ENCODE measurements at regions not wholly inside any gene's neighbourhood (a gene's known extent, or its start where the extent isn't known, plus 50 kb on each side); places are given as distances from the start of the nearest gene placed in this dataset.
"Not testable (repeated sequence)": the region's sequence is repeated elsewhere in the genome, so short reads cannot be mapped to it uniquely, and the experiment has no call there.

GRCh38 chr9:78940121-78940855, 631.5 kb upstream of the TLE4 start:
- DNase-seq (ENCODE audit: low read depth in 4 of 4, low spot score in 1 of 4): no peak

GRCh38 chr9:78954286-78954685, 617.5 kb upstream of the TLE4 start:
- DNase-seq (ENCODE audit: low read depth in 4 of 4, low spot score in 1 of 4): no peak

- DNase-seq (ENCODE audit: low read depth in 4 of 4, low spot score in 1 of 4): no peak
Measured at GRCh38 chr9:78958892-78959291, 612.9 kb upstream of the TLE4 start.

GRCh38 chr9:78962156-78962555, 609.6 kb upstream of the TLE4 start:
- DNase-seq (ENCODE audit: low read depth in 4 of 4, low spot score in 1 of 4): no peak

DNA sequence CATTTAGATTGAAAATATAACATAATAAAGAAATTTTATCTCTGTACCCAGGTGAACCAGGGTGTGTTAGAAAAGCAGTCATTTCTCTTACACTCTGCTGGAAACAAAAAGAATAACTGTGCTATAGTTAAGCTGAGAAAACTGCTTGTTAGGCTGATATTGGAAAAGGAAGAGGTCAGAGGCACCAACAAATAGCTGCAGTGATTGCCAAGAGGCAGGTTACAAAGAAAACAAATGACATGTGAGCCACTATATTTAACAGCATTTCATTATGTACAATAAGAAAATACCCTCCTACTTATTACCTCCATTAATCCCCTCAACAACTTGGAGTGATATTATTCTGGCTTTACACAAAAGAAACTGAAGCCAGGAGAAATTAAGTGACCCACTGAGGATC, 607.9 kb upstream of the TLE4 start:
- DNase-seq (ENCODE audit: low read depth in 4 of 4, low spot score in 1 of 4): no peak

- no peak for DNase-seq (ENCODE audit: low read depth in 4 of 4, low spot score in 1 of 4)
Measured at GRCh38 chr9:78967596-78968217, 604.1 kb upstream of the TLE4 start.

GRCh38 chr9:78970375-78970774, 601.4 kb upstream of the TLE4 start:
- DNase-seq (ENCODE audit: low read depth in 4 of 4, low spot score in 1 of 4): no peak

DNA sequence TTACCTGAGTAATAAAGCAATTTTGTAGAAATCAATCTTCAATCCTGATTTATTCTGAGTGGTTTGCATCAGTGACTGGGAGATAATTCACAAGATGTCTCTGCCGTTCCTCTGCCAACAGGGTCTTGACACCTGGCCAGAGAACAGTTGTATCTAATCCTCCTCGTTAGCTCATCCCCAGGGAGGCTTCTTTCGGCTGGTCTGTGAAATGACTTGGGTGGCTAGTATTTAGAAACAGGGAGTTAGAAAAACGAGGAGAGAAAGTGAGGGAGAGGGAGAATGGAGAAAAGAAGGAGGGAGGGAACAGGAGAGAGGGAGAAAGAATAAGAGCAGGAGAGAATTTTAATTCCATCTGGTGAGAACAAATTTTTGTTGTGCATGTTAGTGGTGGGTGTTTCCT, 600.2 kb upstream of the TLE4 start:
- DNase-seq (ENCODE audit: low read depth in 4 of 4, low spot score in 1 of 4): no peak

DNA sequence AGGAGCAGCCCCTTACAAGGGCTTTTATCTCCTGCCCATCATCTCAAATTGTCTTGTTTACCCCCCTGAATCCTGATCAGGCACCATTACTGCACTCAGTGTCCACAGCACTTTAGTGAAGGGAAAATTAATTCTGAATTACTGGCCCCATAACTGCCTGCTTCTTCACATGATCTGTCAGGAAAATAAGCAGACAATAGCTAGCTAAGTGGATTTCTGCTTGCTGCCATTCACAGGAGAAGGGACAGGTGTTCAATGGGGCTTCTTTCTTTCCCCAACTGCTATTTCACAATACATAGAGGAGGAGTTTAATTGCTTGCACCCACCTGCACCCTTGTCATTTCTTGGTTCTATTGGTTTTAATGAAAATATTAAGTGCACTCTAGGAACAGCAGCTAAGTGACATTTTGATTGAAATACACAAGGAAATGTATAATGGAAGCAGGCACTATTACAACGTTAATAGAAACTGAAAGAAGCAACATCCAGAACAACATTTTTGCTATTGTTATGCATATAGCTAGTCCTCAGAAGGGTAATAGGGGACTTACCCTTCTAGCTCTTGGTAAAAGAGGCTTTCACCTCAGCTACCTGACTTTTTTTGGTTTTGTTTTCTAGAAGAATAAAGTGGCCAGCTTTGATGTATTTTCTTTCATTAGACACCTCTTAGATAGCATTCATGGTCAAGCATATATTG, 599.3 kb upstream of the TLE4 start:
- DNase-seq (ENCODE audit: low read depth in 4 of 4, low spot score in 1 of 4): no peak

GRCh38 chr9:78973907-78974306, 597.9 kb upstream of the TLE4 start:
- DNase-seq (ENCODE audit: low read depth in 4 of 4, low spot score in 1 of 4): no peak

- DNase-seq (ENCODE audit: low read depth in 4 of 4, low spot score in 1 of 4): no peak
Measured at GRCh38 chr9:78982849-78983248, 588.9 kb upstream of the TLE4 start.

GRCh38 chr9:78985084-78985738, 586.6 kb upstream of the TLE4 start:
- no peak for DNase-seq (ENCODE audit: low read depth in 4 of 4, low spot score in 1 of 4)

GRCh38 chr9:78986446-78986845, 585.3 kb upstream of the TLE4 start:
- no peak for DNase-seq (ENCODE audit: low read depth in 4 of 4, low spot score in 1 of 4)

GRCh38 chr9:78989031-78989658, 582.6 kb upstream of the TLE4 start:
- no peak for DNase-seq (ENCODE audit: low read depth in 4 of 4, low spot score in 1 of 4)

DNA sequence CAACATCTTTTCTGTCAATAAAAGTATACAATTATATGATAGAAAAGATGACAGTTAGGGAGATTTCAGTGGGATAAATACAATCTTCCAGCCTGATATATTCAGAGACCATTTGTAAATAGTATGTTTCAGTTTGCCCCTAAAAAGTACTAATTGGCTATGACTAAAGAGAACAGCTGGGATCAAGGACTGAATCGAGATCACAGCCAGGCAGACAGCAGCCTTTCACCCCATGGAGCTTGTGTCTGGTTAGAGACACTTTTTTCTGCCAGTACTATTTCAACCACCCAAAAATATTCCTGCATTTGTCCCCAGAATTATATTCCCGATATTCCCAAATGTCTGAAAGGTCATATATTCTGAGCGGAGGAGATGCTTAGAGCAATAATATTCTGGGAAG, 577.3 kb upstream of the TLE4 start:
- DNase-seq (ENCODE audit: low read depth in 4 of 4, low spot score in 1 of 4): no peak

GRCh38 chr9:78994974-78995373, 576.8 kb upstream of the TLE4 start:
- DNase-seq (ENCODE audit: low read depth in 4 of 4, low spot score in 1 of 4): not testable (repeated sequence)

DNA sequence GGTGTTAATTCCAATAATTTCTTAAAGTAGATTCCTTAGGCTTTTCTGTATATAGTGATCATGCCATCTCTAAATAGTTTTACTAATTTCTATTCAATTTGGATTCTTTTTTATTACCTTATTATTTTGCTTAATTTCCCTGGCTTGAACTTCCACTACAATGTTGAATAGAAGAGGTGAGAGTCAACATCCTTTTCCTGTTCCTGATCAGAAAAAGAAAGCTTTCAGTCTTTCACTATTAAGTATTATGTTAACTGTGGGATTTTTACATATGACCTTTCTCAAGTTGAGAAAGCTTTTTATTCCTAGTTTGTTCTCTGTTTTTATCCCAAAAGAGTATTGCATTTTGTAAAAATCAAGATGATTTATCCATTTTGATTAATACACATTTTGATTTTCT, 574.5 kb upstream of the TLE4 start:
- DNase-seq (ENCODE audit: low read depth in 4 of 4, low spot score in 1 of 4): no peak

- no peak for DNase-seq (ENCODE audit: low read depth in 4 of 4, low spot score in 1 of 4)
Measured at GRCh38 chr9:79000230-79001002, 571.3 kb upstream of the TLE4 start.

GRCh38 chr9:79001012-79001411, 570.8 kb upstream of the TLE4 start:
- DNase-seq (ENCODE audit: low read depth in 4 of 4, low spot score in 1 of 4): no peak

GRCh38 chr9:79003514-79003913, 568.3 kb upstream of the TLE4 start:
- no peak for DNase-seq (ENCODE audit: low read depth in 4 of 4, low spot score in 1 of 4)

GRCh38 chr9:79004032-79004431, 567.7 kb upstream of the TLE4 start:
- no peak for DNase-seq (ENCODE audit: low read depth in 4 of 4, low spot score in 1 of 4)

Data from stimulated activated CD4-positive, alpha-beta T cell treated with anti-CD3 and anti-CD28 coated beads, Interleukin-1b, Interleukin-23, amount 100 ng/mL, for 24 hours (primary cell).